BE2C (cell line): ENCODE measurements at regions not wholly inside any gene's neighbourhood (a gene's known extent, or its start where the extent isn't known, plus 50 kb on each side); places are given as distances from the start of the nearest gene placed in this dataset.

ENCODE experiments used
- DNase-seq: peaks from one replicate; pipeline ENCODE4 v3.0.0-alpha.2; 2020
- H3K27me3 ChIP-seq: fragments of 250-450 bp; sonication (Bioruptor Pico); 2 replicates; pipeline ENCODE4 v1.5.1; 2020; ENCODE audit warnings: mild to moderate bottlenecking
- H3K36me3 ChIP-seq: fragments of 250-450 bp; sonication (Bioruptor Pico); 2 replicates; pipeline ENCODE4 v1.5.1; 2020; ENCODE audit warnings: mild to moderate bottlenecking
- H3K4me1 ChIP-seq: fragments of 250-450 bp; sonication (Bioruptor Pico); 2 replicates; pipeline ENCODE4 v1.5.1; 2020
- H3K4me3 ChIP-seq: 2 replicates; pipeline ENCODE4 v1.5.1; 2011; ENCODE audit warnings: low read depth, low read length
- H3K9me3 ChIP-seq: fragments of 250-450 bp; sonication (Bioruptor Pico); 2 replicates; pipeline ENCODE4 v1.5.1; 2020
- TF ChIP-seq, protein P1 (sequence below): IDR thresholded peaks from 2 replicates; pipeline ENCODE4 v1.5.1; 2012; ENCODE audit warnings: mild to moderate bottlenecking, low read depth, low read length

DNA sequence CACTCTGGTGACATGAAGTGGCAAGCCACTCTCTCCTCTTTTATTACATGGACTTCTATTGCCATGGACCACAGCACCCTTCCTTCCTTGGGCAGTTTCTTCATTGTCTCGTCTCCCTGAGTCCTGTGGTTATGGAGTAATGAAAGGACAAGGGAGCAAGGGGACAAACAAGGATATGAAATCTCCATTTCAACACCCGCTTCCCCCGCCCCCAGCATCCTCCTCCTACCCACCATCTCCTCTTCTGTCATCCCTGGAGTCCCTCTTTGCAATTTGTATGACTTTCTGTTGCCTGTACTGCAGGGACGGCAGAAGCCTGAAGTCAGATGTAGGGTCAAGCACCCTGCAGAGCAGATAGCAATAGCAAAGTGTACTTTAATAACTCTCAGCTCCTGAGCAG lies 300.7 kb upstream of the CLINT1 start:
- no peaks in the 10 kb centered on the region for H3K36me3 ChIP-seq
- no peak for DNase-seq
- H3K4me1 ChIP-seq = peaks cover 3% of the 10 kb centered on the region; the same call in 1 of the 2 replicates
- H3K4me3 ChIP-seq = no peak overlapping the region
- H3K9me3 ChIP-seq = no peaks in the 10 kb centered on the region
- no peaks in the 10 kb centered on the region for H3K27me3 ChIP-seq
- TF ChIP-seq, protein P1, sequence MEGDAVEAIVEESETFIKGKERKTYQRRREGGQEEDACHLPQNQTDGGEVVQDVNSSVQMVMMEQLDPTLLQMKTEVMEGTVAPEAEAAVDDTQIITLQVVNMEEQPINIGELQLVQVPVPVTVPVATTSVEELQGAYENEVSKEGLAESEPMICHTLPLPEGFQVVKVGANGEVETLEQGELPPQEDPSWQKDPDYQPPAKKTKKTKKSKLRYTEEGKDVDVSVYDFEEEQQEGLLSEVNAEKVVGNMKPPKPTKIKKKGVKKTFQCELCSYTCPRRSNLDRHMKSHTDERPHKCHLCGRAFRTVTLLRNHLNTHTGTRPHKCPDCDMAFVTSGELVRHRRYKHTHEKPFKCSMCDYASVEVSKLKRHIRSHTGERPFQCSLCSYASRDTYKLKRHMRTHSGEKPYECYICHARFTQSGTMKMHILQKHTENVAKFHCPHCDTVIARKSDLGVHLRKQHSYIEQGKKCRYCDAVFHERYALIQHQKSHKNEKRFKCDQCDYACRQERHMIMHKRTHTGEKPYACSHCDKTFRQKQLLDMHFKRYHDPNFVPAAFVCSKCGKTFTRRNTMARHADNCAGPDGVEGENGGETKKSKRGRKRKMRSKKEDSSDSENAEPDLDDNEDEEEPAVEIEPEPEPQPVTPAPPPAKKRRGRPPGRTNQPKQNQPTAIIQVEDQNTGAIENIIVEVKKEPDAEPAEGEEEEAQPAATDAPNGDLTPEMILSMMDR = no peak

DNA sequence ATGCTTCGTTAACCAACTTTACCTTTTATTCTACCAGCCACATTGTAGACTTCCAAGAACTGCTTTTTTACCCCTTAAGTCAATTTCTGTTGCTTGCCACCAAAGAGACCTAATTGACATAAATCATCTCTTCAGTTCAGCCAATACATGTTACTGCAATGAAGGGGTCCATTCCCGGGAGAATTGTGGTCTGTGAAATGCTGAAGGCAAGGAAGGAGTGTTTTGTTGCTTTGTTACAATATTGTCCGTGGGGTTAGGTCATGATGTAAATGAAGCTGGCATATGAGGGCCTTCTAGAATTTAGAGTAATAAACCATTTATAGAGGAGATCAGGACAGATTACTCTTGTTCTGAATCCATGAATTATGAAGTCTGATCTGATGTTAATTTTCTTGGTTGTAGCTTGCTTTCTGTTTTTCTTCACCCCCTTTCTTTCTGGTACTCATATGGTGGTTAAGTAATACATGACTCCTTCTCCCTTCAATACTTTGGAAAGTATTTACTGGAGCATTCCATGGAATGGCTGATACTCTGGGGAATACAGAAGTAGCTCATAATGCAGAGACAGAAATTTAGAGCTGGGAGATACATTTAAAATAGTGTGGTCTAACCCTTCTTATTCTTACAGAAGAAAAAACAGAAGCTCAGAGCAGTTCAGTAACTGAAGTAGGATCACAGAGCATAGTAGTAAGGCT lies 297.0 kb upstream of the CLINT1 start:
- Histone ChIP-seq H3K9me3 (no peaks in the 10 kb centered on the region), H3K36me3 (no peaks in the 10 kb centered on the region), H3K4me1 (no peaks in the 10 kb centered on the region), H3K4me3 (no peak overlapping the region), H3K27me3 (no peaks in the 10 kb centered on the region)
- DNase-seq = no peak
- TF ChIP-seq, protein P1 = no peak

DNA sequence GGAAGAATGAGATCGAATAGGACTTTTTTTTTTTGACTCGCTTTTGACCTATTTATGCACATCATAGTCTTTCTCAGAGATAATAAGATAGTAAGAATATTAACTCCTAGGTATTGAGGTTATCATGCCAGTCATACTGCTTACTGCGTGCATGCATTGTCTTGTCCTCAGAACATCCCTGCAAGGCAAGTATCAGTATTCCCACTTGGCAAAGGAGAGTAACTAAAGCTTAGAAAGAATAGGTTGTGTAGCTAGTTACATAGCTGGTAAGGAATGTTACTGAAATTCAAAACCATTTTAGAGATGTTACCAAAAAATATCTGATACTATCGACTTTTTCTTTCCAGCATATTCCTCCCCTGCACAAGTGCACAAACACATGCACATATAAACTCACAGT lies 296.1 kb upstream of the CLINT1 start:
- no peak for DNase-seq
- no peak overlapping the region for H3K4me3 ChIP-seq
- no peaks in the 10 kb centered on the region for H3K27me3 ChIP-seq
- H3K9me3 ChIP-seq = no peaks in the 10 kb centered on the region
- H3K4me1 ChIP-seq = no peaks in the 10 kb centered on the region
- H3K36me3 ChIP-seq = no peaks in the 10 kb centered on the region
- TF ChIP-seq, protein P1 = no peak

DNA sequence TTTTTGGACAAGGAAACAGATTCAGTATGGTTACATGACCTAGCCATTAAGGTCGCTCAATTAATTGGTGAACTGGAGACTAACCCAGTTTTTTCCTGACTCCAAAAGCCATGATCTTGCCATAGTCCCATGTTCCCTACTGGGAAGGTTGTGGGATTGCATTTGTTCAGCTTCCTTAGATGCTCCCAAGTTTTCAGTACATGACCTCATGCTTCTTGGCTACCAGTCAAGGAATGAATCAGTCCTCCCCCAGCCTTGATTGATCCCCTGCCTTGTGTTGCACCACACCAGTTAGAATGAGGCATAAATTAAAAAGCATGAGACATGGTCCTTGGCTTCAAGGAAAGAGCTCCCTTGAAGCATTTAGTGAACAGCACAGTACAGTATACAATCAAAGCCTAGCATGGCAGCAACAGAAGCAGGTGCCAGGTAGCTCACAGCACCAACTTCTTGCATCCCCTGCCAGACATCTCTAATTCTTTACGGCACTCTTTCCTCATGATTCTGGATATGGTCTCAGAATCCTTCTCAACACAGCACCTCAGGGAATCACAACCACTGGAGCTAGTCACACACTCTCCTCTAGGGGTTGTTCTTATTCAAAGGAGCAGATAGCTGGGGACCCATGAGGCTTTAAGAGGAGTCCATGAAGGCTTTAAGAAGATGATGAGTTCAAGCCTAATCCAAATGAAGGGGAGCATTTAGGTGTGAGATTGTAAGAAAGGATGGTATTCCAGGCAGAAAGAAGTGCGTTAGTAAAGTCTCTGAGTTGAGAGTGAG lies 295.5 kb upstream of the CLINT1 start:
- Histone ChIP-seq H3K4me3 (no peak overlapping the region), H3K4me1 (no peaks in the 10 kb centered on the region), H3K36me3 (no peaks in the 10 kb centered on the region), H3K27me3 (no peaks in the 10 kb centered on the region), H3K9me3 (no peaks in the 10 kb centered on the region)
- no peak for DNase-seq
- TF ChIP-seq, protein P1 = no peak

DNA sequence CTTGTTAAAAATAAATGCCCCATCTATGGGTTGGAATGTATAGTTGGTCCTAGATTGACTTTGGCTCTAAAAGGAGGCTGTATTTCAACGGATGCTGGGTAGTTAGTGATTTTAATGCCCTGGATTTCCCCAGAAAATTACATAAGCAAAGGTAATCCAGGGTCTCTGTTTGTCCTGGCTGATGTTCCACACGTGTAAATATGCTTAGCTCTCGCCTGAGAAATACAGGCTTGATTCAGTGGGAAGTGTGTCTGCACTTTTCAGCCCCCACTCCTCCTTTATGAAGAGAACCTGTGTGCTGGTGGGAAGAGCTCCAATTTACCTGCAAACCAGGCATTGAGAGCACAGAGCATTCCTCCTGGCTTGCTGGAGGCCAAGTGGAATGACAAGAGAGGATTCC lies 294.6 kb upstream of the CLINT1 start:
- Histone ChIP-seq H3K4me1 (no peaks in the 10 kb centered on the region), H3K4me3 (no peak overlapping the region), H3K36me3 (no peaks in the 10 kb centered on the region), H3K27me3 (no peaks in the 10 kb centered on the region), H3K9me3 (no peaks in the 10 kb centered on the region)
- TF ChIP-seq, protein P1 = no peak
- no peak for DNase-seq

DNA sequence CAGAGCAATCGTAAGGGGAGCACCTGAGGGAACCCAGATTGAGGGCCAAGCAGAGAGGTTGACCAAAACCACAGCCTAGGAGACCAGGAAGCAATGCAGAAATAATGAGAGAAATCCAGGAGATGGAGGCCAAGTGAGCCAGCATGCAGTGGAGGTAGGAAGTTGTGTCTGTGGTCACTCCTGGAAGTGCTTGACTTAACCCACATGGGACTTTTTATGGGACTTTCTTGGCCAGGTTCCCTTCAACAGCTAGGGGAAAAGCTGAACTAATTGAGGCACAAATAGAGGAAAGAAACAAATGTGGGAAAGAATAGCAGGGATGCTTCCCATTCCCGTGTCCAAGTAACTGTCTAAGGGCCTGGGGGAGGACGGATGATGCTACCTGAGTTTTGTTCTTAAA lies 293.2 kb upstream of the CLINT1 start:
- TF ChIP-seq, protein P1 = no peak
- no peak for DNase-seq
- Histone ChIP-seq H3K27me3 (no peaks in the 10 kb centered on the region), H3K4me1 (no peaks in the 10 kb centered on the region), H3K36me3 (no peaks in the 10 kb centered on the region), H3K4me3 (no peak overlapping the region), H3K9me3 (no peaks in the 10 kb centered on the region)
